SK-N-SH treated with all-trans-retinoic acid at 6 μM for 48 hours (cell line): ENCODE measurements at regions not wholly inside any gene's neighbourhood (a gene's known extent, or its start where the extent isn't known, plus 50 kb on each side); places are given as distances from the start of the nearest gene placed in this dataset.

Source experiments
- ATAC-seq: fragments of 200-7000 bp; cut with Tn5 transposase; 3 replicates; pipeline ENCODE4 v1.9.1; 2020; ENCODE audit warnings: mild to moderate bottlenecking, moderate library complexity
- BACH2 ChIP-seq: fragments of 250-450 bp; sonication (Bioruptor Pico); IDR thresholded peaks from 2 replicates; pipeline ENCODE4 v1.9.0; 2021; ENCODE audit warnings: mild to moderate bottlenecking, borderline replicate concordance
- CSDC2 ChIP-seq: fragments of 250-450 bp; sonication (Bioruptor Pico); IDR thresholded peaks from 2 replicates; pipeline ENCODE4 v1.5.0; 2020; ENCODE audit warnings: mild to moderate bottlenecking, moderate library complexity
- ESRRG ChIP-seq: fragments of 250-450 bp; sonication (Bioruptor Pico); IDR thresholded peaks from 2 replicates; pipeline ENCODE4 v1.6.1; 2021; ENCODE audit warnings: mild to moderate bottlenecking
- GLIS3 ChIP-seq: fragments of 250-450 bp; sonication (Bioruptor Pico); IDR thresholded peaks from 2 replicates; pipeline ENCODE4 v1.5.0; 2020; ENCODE audit warnings: mild to moderate bottlenecking, moderate library complexity
- ISL1 ChIP-seq: fragments of 250-450 bp; sonication (Bioruptor Pico); IDR thresholded peaks from 2 replicates; pipeline ENCODE4 v2.1.2; 2022; ENCODE audit warnings: mild to moderate bottlenecking, moderate library complexity
- OSR1 ChIP-seq: fragments of 250-450 bp; sonication (Bioruptor Pico); IDR thresholded peaks from 2 replicates; pipeline ENCODE4 v1.8.0; 2022; ENCODE audit warnings: moderate library complexity, mild to moderate bottlenecking, inconsistent platforms
- RARB ChIP-seq: fragments of 250-450 bp; sonication (Bioruptor Pico); IDR thresholded peaks from 2 replicates; pipeline ENCODE4 v1.8.0; 2021; ENCODE audit warnings: mild to moderate bottlenecking, moderate library complexity
- SNAI2 ChIP-seq: fragments of 250-450 bp; sonication (Bioruptor Pico); IDR thresholded peaks from 2 replicates; pipeline ENCODE4 v1.5.0; 2020; ENCODE audit warnings: mild to moderate bottlenecking, moderate library complexity
- TCF4 ChIP-seq: fragments of 250-450 bp; sonication (Bioruptor Pico); IDR thresholded peaks from 2 replicates; pipeline ENCODE4 v1.8.0; 2021; ENCODE audit warnings: mild to moderate bottlenecking, moderate library complexity, borderline replicate concordance
- TOX ChIP-seq: fragments of 250-450 bp; sonication (Bioruptor Pico); IDR thresholded peaks from 2 replicates; pipeline ENCODE4 v1.8.0; 2021; ENCODE audit warnings: mild to moderate bottlenecking, moderate library complexity, borderline replicate concordance
- ZC3H10 ChIP-seq: fragments of 250-450 bp; sonication (Bioruptor Pico); IDR thresholded peaks from 2 replicates; pipeline ENCODE4 v1.5.1; 2021; ENCODE audit warnings: mild to moderate bottlenecking, moderate library complexity
- ZFP3 ChIP-seq: fragments of 250-450 bp; sonication (Bioruptor Pico); IDR thresholded peaks from 2 replicates; pipeline ENCODE4 v1.5.0; 2020; ENCODE audit warnings: mild to moderate bottlenecking, moderate library complexity
- ZFP30 ChIP-seq: fragments of 450-650 bp; formaldehyde crosslinking; IDR thresholded peaks from 2 replicates; pipeline ENCODE4 v1.5.0; 2022; ENCODE audit warnings: mild to moderate bottlenecking, moderate library complexity
- ZNF70 ChIP-seq: fragments of 450-650 bp; formaldehyde crosslinking; IDR thresholded peaks from 2 replicates; pipeline ENCODE4 v1.5.0; 2020; ENCODE audit warnings: mild to moderate bottlenecking, moderate library complexity
- ZNF8 ChIP-seq: fragments of 450-650 bp; formaldehyde crosslinking; IDR thresholded peaks from 2 replicates; pipeline ENCODE4 v1.5.0; 2020; ENCODE audit warnings: mild to moderate bottlenecking, moderate library complexity
- TF ChIP-seq, protein P1 (sequence below): fragments of 250-450 bp; sonication (Bioruptor Pico); IDR thresholded peaks from 2 replicates; pipeline ENCODE4 v1.8.0; 2021; ENCODE audit warnings: low read depth, mild to moderate bottlenecking, moderate library complexity, borderline replicate concordance
- TF ChIP-seq, protein P2 (sequence below): fragments of 250-450 bp; sonication (Bioruptor Pico); IDR thresholded peaks from 2 replicates; pipeline ENCODE4 v1.5.1; 2021; ENCODE audit warnings: mild to moderate bottlenecking, moderate library complexity
- TF ChIP-seq, protein P3 (sequence below): fragments of 250-450 bp; sonication (Bioruptor Pico); IDR thresholded peaks from 2 replicates; pipeline ENCODE4 v1.5.1; 2020; ENCODE audit warnings: low read depth, mild to moderate bottlenecking, moderate library complexity
- TF ChIP-seq, protein P4 (sequence below): fragments of 250-450 bp; sonication (Bioruptor Pico); IDR thresholded peaks from 2 replicates; pipeline ENCODE4 v1.8.0; 2020; ENCODE audit warnings: mild to moderate bottlenecking, moderate library complexity, borderline replicate concordance
- TF ChIP-seq, protein P5 (sequence below): fragments of 250-450 bp; sonication (Bioruptor Pico); IDR thresholded peaks from 2 replicates; pipeline ENCODE4 v1.5.0; 2020; ENCODE audit warnings: mild to moderate bottlenecking, moderate library complexity

DNA sequence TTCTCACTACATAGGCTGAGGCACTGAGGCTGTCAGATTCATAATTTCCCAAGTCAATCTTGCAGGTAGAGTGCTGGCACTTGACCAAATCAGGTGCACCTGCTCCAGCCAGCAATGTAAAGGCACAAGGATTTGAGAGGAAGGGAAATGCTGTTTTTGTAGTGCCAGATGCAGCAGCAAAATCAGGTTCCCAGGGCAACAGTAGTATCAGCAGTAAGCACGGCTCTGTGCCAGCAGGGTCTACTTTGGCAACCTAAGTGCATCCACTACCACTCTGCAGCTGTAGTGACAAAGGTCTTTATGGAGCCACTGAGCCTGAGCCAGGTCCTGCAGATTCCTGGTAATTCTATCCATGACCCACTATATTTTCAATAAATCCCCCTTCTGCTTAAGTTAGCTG lies 329.5 kb downstream of the TPBG start (continued):
- TF ChIP-seq, protein P1, sequence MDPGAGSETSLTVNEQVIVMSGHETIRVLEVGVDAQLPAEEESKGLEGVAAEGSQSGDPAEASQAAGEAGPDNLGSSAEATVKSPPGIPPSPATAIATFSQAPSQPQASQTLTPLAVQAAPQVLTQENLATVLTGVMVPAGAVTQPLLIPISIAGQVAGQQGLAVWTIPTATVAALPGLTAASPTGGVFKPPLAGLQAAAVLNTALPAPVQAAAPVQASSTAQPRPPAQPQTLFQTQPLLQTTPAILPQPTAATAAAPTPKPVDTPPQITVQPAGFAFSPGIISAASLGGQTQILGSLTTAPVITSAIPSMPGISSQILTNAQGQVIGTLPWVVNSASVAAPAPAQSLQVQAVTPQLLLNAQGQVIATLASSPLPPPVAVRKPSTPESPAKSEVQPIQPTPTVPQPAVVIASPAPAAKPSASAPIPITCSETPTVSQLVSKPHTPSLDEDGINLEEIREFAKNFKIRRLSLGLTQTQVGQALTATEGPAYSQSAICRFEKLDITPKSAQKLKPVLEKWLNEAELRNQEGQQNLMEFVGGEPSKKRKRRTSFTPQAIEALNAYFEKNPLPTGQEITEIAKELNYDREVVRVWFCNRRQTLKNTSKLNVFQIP, result no peak
- TF ChIP-seq, protein P2, sequence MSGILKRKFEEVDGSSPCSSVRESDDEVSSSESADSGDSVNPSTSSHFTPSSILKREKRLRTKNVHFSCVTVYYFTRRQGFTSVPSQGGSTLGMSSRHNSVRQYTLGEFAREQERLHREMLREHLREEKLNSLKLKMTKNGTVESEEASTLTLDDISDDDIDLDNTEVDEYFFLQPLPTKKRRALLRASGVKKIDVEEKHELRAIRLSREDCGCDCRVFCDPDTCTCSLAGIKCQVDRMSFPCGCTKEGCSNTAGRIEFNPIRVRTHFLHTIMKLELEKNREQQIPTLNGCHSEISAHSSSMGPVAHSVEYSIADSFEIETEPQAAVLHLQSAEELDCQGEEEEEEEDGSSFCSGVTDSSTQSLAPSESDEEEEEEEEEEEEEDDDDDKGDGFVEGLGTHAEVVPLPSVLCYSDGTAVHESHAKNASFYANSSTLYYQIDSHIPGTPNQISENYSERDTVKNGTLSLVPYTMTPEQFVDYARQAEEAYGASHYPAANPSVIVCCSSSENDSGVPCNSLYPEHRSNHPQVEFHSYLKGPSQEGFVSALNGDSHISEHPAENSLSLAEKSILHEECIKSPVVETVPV, result no peak
- no peak for TF ChIP-seq TOX (CRISPR knock-in tag)
- no peak for TF ChIP-seq CSDC2 (CRISPR knock-in tag)

DNA sequence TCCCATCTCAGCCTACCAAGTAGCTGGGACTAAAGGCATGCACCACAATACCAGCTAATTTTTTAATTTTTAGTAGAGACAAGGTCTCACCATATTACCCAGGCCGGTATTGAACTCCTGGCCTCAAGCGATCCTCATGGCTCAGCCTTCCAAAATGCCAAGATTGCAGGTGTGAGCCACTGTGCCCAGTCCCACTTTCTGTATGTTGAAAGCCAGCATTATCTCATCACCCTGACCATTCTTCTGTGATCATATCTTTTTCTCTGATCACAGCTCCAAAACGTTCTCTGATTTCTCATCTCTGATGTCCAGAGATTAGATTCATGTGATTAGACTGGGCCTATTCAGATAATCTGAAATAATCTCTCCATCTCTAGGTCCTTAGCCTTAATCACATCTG lies 337.7 kb downstream of the TPBG start:
- no peak for TF ChIP-seq GLIS3
- ATAC-seq, result no peak

DNA sequence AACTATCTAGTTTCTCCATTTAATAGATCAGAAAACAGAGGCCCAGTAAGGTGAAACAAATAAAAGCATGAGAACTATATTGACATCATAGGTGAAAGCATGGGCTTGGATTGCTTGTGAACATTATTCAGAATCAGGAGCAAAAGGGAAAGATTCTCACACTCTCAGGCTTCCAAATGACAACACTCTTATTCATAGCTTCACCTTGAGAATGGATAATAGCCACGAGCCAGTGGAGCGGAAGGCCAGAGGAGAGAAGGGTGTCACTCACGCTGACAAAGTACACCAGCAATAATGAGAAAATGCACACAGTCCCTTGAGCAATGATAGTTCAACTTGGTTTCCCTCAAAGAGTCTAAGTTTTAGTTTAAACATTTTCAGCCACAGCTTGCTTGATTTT lies 339.0 kb downstream of the TPBG start:
- no peak for ATAC-seq

DNA sequence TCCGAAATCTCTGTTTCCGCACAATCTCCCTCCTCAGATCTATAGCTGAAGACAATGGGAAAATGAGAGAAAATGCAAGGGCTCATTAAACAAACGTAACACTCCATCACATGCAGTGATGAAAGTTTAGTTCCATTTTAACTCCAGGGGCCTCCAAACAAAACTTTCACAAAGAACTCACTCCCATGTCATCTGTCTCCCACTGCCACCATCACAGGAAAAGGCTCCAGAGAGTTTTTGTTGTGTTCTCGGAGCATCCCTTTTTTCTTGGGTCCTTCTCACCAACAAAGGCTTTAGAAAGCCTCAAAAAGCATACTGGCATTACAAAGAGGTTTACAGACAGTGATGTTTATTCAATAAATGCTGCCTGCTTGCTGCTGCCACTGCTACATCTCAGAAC lies 339.6 kb downstream of the TPBG start:
- TF ChIP-seq ESRRG (CRISPR knock-in tag), result no peak
- TF ChIP-seq, all 23 proteins: peak for 0
- ATAC-seq, result no peak

More for the DNA sequence above, 339.0 kb downstream of the TPBG start:
- TF ChIP-seq, protein P1, result no peak
- no peak for TF ChIP-seq CSDC2 (CRISPR knock-in tag)
- TF ChIP-seq, protein P3, sequence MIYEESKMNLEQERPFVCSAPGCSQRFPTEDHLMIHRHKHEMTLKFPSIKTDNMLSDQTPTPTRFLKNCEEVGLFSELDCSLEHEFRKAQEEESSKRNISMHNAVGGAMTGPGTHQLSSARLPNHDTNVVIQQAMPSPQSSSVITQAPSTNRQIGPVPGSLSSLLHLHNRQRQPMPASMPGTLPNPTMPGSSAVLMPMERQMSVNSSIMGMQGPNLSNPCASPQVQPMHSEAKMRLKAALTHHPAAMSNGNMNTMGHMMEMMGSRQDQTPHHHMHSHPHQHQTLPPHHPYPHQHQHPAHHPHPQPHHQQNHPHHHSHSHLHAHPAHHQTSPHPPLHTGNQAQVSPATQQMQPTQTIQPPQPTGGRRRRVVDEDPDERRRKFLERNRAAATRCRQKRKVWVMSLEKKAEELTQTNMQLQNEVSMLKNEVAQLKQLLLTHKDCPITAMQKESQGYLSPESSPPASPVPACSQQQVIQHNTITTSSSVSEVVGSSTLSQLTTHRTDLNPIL, result no peak
- TF ChIP-seq, protein P2, result no peak
- no peak for TF ChIP-seq ZNF70 (CRISPR knock-in tag)
- no peak for TF ChIP-seq RARB
- TF ChIP-seq ZFP30 (CRISPR knock-in tag), result no peak
- TF ChIP-seq, all 23 proteins: peak for 0

DNA sequence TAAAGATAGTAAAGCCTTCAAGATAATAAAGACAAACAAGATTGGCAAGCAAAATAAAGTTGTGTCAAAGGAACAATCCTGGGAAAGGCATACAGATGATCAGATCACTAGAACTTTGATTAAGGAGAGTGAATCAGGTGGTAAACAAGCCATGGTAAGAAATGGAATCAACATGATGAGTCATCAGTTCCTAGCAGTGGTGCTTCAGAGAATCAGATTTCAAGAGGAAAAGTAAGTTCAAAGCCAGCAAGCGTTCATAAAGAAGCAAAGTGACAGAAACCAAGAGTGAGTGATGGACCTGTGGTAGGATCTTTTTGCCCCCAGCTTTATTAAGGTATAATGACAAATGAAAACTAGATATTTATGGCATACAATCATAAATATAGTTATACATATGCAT lies 340.4 kb downstream of the TPBG start:
- TF ChIP-seq, protein P4, sequence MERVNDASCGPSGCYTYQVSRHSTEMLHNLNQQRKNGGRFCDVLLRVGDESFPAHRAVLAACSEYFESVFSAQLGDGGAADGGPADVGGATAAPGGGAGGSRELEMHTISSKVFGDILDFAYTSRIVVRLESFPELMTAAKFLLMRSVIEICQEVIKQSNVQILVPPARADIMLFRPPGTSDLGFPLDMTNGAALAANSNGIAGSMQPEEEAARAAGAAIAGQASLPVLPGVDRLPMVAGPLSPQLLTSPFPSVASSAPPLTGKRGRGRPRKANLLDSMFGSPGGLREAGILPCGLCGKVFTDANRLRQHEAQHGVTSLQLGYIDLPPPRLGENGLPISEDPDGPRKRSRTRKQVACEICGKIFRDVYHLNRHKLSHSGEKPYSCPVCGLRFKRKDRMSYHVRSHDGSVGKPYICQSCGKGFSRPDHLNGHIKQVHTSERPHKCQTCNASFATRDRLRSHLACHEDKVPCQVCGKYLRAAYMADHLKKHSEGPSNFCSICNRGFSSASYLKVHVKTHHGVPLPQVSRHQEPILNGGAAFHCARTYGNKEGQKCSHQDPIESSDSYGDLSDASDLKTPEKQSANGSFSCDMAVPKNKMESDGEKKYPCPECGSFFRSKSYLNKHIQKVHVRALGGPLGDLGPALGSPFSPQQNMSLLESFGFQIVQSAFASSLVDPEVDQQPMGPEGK (CRISPR knock-in tag), result no peak
- TF ChIP-seq TCF4 (CRISPR knock-in tag) (no peak), ZFP3 (no peak), ZC3H10 (no peak), ZNF70 (CRISPR knock-in tag) (no peak), BACH2 (no peak), OSR1 (CRISPR knock-in tag) (no peak), RARB (no peak), TOX (CRISPR knock-in tag) (no peak), ESRRG (CRISPR knock-in tag) (no peak), CSDC2 (CRISPR knock-in tag) (no peak), ZNF8 (no peak), ISL1 (CRISPR knock-in tag) (no peak), GLIS3 (no peak), SNAI2 (CRISPR knock-in tag) (no peak)
- TF ChIP-seq, protein P5, sequence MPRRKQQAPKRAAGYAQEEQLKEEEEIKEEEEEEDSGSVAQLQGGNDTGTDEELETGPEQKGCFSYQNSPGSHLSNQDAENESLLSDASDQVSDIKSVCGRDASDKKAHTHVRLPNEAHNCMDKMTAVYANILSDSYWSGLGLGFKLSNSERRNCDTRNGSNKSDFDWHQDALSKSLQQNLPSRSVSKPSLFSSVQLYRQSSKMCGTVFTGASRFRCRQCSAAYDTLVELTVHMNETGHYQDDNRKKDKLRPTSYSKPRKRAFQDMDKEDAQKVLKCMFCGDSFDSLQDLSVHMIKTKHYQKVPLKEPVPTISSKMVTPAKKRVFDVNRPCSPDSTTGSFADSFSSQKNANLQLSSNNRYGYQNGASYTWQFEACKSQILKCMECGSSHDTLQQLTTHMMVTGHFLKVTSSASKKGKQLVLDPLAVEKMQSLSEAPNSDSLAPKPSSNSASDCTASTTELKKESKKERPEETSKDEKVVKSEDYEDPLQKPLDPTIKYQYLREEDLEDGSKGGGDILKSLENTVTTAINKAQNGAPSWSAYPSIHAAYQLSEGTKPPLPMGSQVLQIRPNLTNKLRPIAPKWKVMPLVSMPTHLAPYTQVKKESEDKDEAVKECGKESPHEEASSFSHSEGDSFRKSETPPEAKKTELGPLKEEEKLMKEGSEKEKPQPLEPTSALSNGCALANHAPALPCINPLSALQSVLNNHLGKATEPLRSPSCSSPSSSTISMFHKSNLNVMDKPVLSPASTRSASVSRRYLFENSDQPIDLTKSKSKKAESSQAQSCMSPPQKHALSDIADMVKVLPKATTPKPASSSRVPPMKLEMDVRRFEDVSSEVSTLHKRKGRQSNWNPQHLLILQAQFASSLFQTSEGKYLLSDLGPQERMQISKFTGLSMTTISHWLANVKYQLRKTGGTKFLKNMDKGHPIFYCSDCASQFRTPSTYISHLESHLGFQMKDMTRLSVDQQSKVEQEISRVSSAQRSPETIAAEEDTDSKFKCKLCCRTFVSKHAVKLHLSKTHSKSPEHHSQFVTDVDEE (CRISPR knock-in tag), result no peak
- TF ChIP-seq, protein P3, result no peak
- ATAC-seq, result peak; percentile 25; the same call in 1 of the 3 replicates
